ENCODE measurements at regions not wholly inside any gene's neighbourhood (a gene's known extent, or its start where the extent isn't known, plus 50 kb on each side); places are given as distances from the start of the nearest gene placed in this dataset.
A peak's percentile ranks its signal among the peaks of the same experiment; 100 is the strongest.

DNA sequence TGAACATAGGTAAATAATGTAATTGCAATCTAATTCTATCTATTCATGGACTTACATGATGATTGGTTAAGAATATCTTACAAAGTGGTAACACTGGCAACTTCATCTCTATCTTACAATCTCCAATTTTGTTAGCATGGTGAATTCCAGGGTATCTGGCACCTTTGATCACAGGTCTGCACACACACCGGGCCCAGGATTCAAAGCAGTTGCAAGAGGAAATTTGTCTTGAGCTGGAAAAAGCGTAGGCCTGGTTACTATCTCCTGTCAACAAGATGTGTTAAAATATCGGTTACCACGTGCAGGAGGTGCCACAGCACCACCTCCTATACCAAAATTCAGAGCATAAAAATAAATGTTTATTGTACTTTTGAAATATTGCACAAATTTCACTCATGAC is 2428.4 kb downstream of the PCDH9 start (continued):
- TF ChIP-seq, protein P1, sequence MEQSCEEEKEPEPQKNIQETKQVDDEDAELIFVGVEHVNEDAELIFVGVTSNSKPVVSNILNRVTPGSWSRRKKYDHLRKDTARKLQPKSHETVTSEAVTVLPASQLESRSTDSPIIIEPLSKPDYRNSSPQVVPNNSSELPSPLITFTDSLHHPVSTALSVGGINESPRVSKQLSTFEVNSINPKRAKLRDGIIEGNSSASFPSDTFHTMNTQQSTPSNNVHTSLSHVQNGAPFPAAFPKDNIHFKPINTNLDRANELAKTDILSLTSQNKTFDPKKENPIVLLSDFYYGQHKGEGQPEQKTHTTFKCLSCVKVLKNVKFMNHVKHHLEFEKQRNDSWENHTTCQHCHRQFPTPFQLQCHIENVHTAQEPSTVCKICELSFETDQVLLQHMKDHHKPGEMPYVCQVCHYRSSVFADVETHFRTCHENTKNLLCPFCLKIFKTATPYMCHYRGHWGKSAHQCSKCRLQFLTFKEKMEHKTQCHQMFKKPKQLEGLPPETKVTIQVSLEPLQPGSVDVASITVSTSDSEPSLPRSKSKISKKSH (CRISPR knock-in tag; IDR thresholded peaks at IDR 0.05; ENCODE audit: borderline replicate concordance), result no peak
- TF ChIP-seq RELA (CRISPR knock-in tag; IDR thresholded peaks at IDR 0.05) (no peak), ZNF703 (CRISPR knock-in tag; IDR thresholded peaks at IDR 0.05; ENCODE audit: borderline replicate concordance) (no peak)

DNA sequence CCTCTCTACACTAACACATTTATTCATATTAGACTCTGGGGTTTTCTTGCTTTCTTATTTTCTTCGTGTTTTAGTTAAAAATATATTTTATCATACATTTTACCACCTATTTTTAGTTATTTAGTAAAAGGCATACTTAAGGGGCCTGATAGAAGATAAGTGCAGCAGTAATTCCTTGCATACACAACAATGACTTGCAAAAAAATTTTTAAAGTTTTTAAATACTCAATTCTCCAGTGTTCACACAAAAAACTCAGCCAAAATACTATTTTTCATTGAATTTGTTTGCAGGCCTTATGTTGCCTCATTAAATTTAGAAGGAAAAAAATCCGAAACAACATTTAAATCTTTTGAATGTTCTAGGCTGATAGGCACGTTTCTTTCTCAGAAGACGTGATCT is 2431.7 kb downstream of the PCDH9 start:
- in situ Hi-C loops (cut with HindIII; ENCODE audit: extremely low pct_ligation_motif_present, low pct_unique_long_range_greater_than_20kb) (no loop called here), intact Hi-C loops (cut with micrococcal nuclease; ENCODE audit: unreplicated experiment) (no loop called here)
- no peak overlapping the region for H3K4me2 ChIP-seq (ENCODE audit: low read depth, low read length)
- H3K4me3 ChIP-seq (replicated peaks in 1 of 3; ENCODE audit: insufficient read depth in 1 of 3, low read depth in 2 of 3, low read length in 3 of 3), result no peak overlapping the region
- no peaks in the 10 kb centered on the region for H3K36me3 ChIP-seq (replicated peaks in 1 of 2; ENCODE audit: control insufficient read depth in 1 of 2, insufficient read depth in 2 of 2, low read length in 2 of 2)
- H2AFZ ChIP-seq (ENCODE audit: low read length), result no peak overlapping the region
- TF ChIP-seq NFE2L2 (IDR thresholded peaks at IDR 0.05; ENCODE audit: low read length) (peak; percentile 62), HNF4G (IDR thresholded peaks at IDR 0.05; ENCODE audit: borderline replicate concordance, low read depth, low read length) (no peak), HNF4G (CRISPR knock-in tag; IDR thresholded peaks at IDR 0.05; ENCODE audit: borderline replicate concordance, low read depth) (no peak)
- 1% methylated on average over 4 of the region's 4 CpGs for WGBS (ENCODE audit: low lambda C conversion rate)
- no peaks in the 10 kb centered on the region for H3K27me3 ChIP-seq (ENCODE audit: control insufficient read depth in 1 of 2, insufficient read depth in 2 of 2, low read length in 2 of 2)
- ATAC-seq (no peak), DNase-seq (ENCODE audit: low spot score) (no peak), FAIRE-seq (no peak)
- ChIA-PET POLR2A (no interaction called here), CTCF (ENCODE audit: low intra/inter-chr PET ratio, low total read pairs) (no interaction called here)
- BruUV-seq (replicated peaks), result no TSS peak
- no peaks in the 10 kb centered on the region for H3K4me1 ChIP-seq (ENCODE audit: insufficient read depth, low read length)
- H4K20me1 ChIP-seq (ENCODE audit: insufficient read depth, low read length), result no peaks in the 10 kb centered on the region
- H3K79me2 ChIP-seq (ENCODE audit: insufficient read depth, low read length), result no peaks in the 10 kb centered on the region
- no peaks in the 10 kb centered on the region for H3K9me3 ChIP-seq (ENCODE audit: low read length)
- H3K27ac ChIP-seq (ENCODE audit: extremely low read length, insufficient read depth, low read length), result no peak overlapping the region
- no peak overlapping the region for H3K9ac ChIP-seq (ENCODE audit: insufficient read depth, low read depth, low read length)

DNA sequence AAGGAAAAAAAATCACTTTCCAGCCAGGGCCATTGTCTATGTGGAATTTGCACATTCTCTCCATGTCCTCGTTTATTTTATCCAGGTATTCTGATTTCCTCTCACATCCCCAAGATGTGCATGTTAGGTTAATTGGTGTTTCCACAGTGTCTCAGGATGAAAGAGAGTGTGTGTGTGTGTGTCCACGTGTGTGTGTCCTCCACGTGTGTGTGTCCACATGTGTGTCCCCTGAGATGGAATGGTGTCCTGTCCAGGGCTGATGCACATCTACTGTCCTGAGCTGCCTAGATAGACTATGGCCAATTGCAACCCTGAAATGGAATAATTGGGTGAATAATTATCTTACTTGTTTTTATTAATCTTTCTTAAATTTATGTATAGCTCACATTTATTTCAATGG is 2436.5 kb downstream of the PCDH9 start:
- Histone ChIP-seq H3K4me3 (replicated peaks in 1 of 3; ENCODE audit: insufficient read depth in 1 of 3, low read depth in 2 of 3, low read length in 3 of 3) (no peak overlapping the region), H3K9ac (ENCODE audit: insufficient read depth, low read depth, low read length) (no peak overlapping the region), H2AFZ (ENCODE audit: low read length) (no peak overlapping the region), H3K27ac (ENCODE audit: extremely low read length, insufficient read depth, low read length) (no peak overlapping the region), H3K4me2 (ENCODE audit: low read depth, low read length) (no peak overlapping the region), H3K36me3 (replicated peaks in 1 of 2; ENCODE audit: control insufficient read depth in 1 of 2, insufficient read depth in 2 of 2, low read length in 2 of 2) (no peaks in the 10 kb centered on the region), H3K79me2 (ENCODE audit: insufficient read depth, low read length) (no peaks in the 10 kb centered on the region), H3K27me3 (ENCODE audit: control insufficient read depth in 1 of 2, insufficient read depth in 2 of 2, low read length in 2 of 2) (no peaks in the 10 kb centered on the region), H3K4me1 (ENCODE audit: insufficient read depth, low read length) (no peaks in the 10 kb centered on the region), H4K20me1 (ENCODE audit: insufficient read depth, low read length) (no peaks in the 10 kb centered on the region), H3K9me3 (ENCODE audit: low read length) (no peaks in the 10 kb centered on the region)
- WGBS (ENCODE audit: low lambda C conversion rate), result 5% methylated on average over 3 of the region's 3 CpGs
- DNase-seq (ENCODE audit: low spot score) (no peak), FAIRE-seq (no peak), ATAC-seq (no peak)
- BruUV-seq (replicated peaks), result no TSS peak
- ChIA-PET POLR2A (no interaction called here), CTCF (ENCODE audit: low intra/inter-chr PET ratio, low total read pairs) (no interaction called here)
- in situ Hi-C loops (cut with HindIII; ENCODE audit: extremely low pct_ligation_motif_present, low pct_unique_long_range_greater_than_20kb) (no loop called here), intact Hi-C loops (cut with micrococcal nuclease; ENCODE audit: unreplicated experiment) (no loop called here)
- TF ChIP-seq, protein P2, sequence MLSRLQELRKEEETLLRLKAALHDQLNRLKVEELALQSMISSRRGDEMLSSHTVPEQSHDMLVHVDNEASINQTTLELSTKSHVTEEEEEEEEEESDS (CRISPR knock-in tag; IDR thresholded peaks at IDR 0.05; ENCODE audit: borderline replicate concordance), result no peak
- TF ChIP-seq, protein P3, sequence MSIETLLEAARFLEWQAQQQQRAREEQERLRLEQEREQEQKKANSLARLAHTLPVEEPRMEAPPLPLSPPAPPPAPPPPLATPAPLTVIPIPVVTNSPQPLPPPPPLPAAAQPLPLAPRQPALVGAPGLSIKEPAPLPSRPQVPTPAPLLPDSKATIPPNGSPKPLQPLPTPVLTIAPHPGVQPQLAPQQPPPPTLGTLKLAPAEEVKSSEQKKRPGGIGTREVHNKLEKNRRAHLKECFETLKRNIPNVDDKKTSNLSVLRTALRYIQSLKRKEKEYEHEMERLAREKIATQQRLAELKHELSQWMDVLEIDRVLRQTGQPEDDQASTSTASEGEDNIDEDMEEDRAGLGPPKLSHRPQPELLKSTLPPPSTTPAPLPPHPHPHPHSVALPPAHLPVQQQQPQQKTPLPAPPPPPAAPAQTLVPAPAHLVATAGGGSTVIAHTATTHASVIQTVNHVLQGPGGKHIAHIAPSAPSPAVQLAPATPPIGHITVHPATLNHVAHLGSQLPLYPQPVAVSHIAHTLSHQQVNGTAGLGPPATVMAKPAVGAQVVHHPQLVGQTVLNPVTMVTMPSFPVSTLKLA (IDR thresholded peaks at IDR 0.05), result peak; percentile 96
- TF ChIP-seq, protein P4, sequence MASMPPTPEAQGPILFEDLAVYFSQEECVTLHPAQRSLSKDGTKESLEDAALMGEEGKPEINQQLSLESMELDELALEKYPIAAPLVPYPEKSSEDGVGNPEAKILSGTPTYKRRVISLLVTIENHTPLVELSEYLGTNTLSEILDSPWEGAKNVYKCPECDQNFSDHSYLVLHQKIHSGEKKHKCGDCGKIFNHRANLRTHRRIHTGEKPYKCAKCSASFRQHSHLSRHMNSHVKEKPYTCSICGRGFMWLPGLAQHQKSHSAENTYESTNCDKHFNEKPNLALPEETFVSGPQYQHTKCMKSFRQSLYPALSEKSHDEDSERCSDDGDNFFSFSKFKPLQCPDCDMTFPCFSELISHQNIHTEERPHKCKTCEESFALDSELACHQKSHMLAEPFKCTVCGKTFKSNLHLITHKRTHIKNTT (CRISPR knock-in tag; IDR thresholded peaks at IDR 0.05), result no peak
- TF ChIP-seq NFE2L2 (IDR thresholded peaks at IDR 0.05; ENCODE audit: low read length) (no peak), SKI (IDR thresholded peaks at IDR 0.05; ENCODE audit: partially characterized antibody) (no peak)
